Stimulated activated CD4-positive, alpha-beta T cell treated with anti-CD3 and anti-CD28 coated beads, Interleukin-15, amount 100 ng/mL, for 24 hours (primary cell): ENCODE measurements at regions not wholly inside any gene's neighbourhood (a gene's known extent, or its start where the extent isn't known, plus 50 kb on each side); places are given as distances from the start of the nearest gene placed in this dataset.

Source experiments
- DNase-seq: peaks from one replicate; pipeline ENCODE4 v3.0.0-alpha.2; 2020

GRCh38 chr5:173720953-173721600 lies 104.6 kb upstream of the BOD1 start:
- no peak for DNase-seq

DNA sequence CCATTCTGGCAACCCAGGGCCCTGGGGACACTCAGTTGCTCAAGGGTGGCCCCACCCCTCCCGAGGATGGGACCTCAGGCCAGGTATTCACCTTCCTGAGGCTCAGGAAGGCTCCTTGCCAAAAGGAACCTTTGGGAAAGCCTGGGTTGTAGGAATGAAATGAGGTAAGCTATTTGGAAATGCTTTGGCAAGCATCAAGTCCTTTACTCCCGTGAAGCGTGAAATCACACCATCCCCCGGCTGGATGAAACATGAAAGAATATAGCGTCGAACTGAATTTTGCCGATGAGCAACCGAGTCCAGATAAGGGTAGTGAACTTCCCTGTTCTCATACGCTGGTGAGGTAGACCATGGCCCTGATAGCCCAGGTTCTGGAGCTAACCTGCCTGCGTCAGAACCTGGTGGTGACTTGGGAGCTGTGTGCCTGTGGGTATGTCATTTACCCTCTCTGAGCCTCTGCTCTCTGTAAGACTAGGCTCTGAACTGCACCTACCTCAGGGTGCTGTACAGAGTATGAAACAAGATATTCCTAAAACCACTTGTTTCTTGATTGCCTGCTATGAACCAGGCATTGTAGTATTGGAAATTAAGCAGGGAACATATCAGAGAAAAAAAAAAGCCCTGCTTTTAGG lies 105.3 kb upstream of the BOD1 start:
- DNase-seq = no peak

- DNase-seq = no peak
Measured at GRCh38 chr5:173726846-173727557, 110.6 kb upstream of the BOD1 start.

DNA sequence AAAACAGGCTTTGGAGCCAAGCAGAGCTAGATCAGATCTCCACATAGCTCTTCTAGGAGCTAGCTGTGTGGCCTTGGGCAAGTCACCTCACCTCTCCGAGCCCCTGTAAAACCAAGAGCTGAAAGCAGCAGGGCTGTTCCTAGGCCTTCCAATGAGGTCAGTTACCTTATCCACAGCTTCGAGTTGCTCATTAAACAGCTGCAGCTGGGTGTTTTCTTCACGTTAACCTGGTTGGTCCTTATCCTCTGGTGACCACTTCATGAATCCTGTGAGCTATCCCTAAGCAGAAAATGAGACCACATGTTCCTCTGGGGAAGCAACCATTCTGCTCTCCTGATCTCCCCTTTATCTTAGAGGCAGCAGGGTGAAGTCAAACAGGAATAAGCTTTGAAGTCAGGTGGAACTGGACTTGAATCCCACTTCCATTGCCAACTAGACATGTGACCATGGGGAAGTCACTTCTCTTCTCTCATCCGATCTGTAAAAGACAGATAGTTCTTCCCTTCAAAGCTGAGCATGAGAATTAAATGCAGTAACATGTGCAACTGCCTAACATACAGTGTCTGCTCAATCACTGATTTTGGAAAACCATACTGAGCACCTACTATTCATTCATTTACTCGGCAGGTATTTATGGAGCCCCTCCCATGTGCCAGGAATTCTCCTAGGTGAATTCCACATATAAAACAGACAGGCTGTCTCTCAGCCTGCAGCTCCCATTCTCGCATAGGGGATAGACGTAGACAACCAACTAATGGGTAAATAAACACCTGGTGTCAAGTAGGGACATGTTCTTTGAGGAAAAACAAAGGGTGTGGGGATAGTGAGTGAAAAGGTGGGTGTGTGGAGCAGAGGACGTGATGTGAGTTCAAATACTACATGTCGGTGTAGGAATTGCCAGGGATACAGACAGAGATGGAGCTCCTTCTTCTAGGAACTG lies 111.7 kb upstream of the BOD1 start:
- DNase-seq = no peak

- DNase-seq = no peak
Measured at GRCh38 chr5:173729079-173729765, 112.8 kb upstream of the BOD1 start.

GRCh38 chr5:173730632-173731298 lies 114.3 kb upstream of the BOD1 start:
- no peak for DNase-seq

DNA sequence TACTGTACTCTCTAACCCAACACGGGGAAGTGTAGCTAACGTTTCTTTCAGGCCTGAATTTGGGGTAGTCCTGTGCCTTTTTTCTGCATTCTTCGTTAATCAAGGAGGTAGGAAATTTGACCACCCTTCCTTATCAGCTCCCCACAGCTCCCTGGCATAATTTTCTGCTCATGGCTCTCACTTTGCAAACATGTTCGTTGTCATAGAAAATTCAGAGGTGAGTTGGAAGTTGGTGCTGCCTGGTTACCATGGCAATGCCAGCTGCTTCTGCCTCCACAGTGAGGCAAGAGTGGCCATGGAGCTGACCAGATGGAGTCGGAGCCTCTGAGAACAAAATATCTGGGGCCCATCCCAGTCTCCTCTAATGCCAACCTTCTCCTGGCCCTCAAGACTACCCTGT lies 116.6 kb upstream of the BOD1 start:
- no peak for DNase-seq

GRCh38 chr5:173733425-173733824 lies 117.0 kb upstream of the BOD1 start:
- DNase-seq = no peak

- DNase-seq = no peak
Measured at GRCh38 chr5:173733831-173734501, 117.5 kb upstream of the BOD1 start.

DNA sequence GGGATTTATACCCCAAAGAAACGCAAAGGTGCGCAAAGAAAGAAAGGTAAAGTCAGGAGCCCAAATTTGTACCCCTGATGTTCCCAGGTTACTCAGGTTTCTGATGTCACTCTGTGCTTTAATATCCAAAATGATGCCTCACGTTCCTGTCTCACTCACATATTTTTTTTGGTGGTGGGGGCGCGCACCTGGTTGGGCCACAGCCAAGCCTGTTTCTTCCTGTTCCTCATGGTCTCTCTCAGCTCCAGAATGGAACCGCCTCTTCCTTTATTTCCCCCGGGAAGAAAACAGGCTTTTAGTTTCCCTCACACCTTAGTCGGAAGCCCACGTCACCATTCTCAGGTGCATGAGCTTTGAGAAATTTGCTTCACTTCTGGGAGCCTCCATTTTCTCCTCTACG lies 118.3 kb upstream of the BOD1 start:
- no peak for DNase-seq

DNA sequence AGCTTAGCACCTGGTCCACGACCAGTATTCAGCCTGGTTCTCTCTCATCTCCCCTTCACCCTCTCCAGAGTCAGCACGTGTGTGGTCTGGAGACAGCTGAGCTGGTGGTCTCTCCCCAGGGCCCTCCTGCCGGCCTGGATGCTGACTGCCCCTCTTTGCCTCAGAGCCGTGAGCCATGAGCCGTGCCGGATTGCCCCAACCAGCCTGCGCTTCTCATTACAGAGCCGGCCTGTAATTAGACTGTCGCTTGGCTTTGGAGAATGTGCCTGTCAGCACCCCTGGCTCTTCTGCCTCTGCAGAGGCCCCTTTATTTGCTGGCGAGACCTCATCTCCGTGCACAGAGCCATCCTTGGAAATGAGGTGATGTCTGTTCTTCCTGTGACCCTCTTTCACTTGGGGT lies 118.7 kb upstream of the BOD1 start:
- no peak for DNase-seq

GRCh38 chr5:173735691-173736090 lies 119.2 kb upstream of the BOD1 start:
- DNase-seq = no peak

GRCh38 chr5:173736374-173736773 lies 119.9 kb upstream of the BOD1 start:
- DNase-seq = no peak

DNA sequence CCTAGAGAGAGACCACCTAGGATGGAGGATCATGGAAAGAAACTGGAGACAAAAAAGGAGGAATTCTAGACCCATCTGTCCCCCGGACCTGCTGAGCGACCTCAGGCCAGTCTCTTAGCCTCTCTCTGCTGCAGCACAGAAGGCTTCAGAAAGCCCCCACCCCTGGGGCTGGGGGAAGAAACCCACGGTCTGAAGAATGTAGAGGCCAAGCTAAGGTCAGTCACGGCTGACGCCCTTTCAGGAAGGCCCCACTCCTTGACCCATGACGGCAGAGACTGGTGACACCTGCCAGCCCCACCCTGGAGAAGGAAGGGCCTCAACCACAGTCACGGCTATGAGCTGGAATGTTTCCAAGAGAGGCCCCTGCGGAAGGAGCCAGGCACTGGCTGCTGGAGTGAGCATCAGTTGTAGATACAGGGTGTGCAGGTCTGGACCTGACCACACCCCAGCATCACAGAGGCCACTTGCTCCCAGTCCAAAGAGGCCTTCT lies 120.5 kb upstream of the BOD1 start:
- no peak for DNase-seq

DNA sequence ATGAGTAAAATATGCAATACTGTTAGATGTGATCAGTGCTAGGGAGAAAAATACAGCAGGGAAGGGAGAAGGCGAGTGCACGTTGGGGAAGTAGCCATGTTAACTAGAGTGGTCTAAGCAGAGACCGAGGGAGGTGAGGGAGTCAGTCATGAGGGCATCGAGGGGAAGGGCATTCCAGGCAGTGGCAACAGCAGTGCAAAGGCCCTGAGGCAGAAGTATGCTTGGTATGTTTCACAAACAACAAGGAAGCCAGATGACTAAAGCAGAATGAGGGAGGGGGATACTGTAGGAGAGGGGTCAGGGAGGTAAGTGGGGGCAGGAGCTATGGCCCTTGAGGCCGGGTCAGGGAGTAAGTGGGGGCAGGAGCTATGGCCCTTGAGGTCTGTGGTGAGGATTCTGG lies 123.3 kb upstream of the BOD1 start:
- DNase-seq = no peak

GRCh38 chr5:173740400-173740799 lies 124.0 kb upstream of the BOD1 start:
- no peak for DNase-seq

- no peak for DNase-seq
Measured at GRCh38 chr5:173741087-173741486, 124.6 kb upstream of the BOD1 start.

DNA sequence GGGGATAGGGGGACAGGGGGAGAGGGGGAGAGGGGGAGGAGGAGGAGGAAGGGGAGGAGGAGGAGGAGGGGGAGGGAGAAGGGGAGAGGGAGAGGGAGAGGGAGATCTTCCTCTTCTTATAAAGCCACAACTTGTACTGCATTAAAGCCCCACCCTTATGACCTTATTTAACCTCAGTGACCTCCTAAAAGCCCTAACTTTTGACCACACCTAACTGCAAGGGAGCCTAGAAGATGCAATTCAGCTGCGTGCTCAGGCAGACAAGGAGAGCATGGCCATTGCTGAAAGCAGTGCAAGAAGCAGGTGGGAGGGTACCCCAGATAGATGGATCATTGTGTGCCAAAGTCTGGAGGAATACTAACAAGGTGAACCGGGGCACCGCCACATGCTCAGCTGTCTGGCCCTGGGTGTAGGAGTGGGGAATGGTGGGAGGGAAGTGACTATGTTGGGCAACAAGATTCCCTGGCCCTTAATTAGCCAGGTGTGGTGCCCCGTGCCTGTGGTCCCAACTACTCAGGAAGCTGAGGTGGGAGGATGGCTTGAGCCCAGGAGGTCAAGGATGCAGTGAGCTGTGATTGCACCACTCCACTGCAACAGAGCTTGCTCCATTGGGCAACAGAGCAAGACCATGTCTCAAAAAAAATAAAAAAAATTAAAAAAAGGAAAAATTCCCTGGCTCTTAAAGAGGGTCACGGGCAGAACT lies 125.4 kb upstream of the BOD1 start:
- no peak for DNase-seq

GRCh38 chr5:173742432-173742816 lies 126.0 kb upstream of the BOD1 start:
- DNase-seq = peak; percentile 14

DNA sequence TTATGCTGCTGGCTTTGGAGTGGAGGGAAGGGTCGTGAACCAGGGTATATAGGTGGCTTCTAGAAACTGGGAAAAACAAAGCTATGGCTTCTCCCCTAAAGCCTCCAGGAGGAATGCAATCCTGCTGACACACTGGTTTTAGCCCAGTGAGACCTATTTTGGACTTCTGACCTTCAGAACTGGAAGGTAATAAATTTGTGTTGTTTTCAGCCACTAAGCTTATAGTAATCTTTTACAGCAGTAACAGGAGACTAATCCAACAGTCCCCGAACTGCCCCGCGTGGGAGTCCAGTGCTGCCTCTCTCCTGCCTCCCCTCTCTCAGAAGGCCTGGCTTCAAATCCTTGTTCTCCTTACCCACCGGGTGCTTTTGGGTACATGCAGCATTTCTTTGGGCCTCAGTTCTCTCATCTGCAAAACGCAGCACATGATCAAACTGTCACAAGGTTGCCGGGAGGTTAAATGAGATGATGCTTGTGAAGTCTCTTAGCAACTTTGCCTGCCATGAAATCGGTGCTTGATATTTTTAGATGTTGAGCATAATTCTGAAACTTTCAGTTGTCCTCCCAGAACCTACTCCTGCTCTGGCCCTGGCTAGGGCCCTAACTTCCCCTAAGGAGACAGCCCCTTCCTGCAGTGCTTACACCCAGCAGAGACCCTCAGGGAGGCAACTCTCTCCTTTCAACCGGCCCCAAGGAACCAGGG lies 127.3 kb upstream of the BOD1 start:
- DNase-seq = no peak
